Karpas-422 (cell line): ENCODE measurements at regions not wholly inside any gene's neighbourhood (a gene's known extent, or its start where the extent isn't known, plus 50 kb on each side); places are given as distances from the start of the nearest gene placed in this dataset.
"Not testable (repeated sequence)": the region's sequence is repeated elsewhere in the genome, so short reads cannot be mapped to it uniquely, and the experiment has no call there.

ENCODE experiments used
- DNase-seq: peaks from one replicate; pipeline ENCODE4 v3.0.0-alpha.2; 2015
- H2AFZ ChIP-seq: fragments of 200-600 bp; sonication (generic); 2 replicates; pipeline ENCODE4 v1.6.1; 2014; ENCODE audit warnings: antibody characterized with exemption, low read length, mixed read lengths
- H3K27ac ChIP-seq: fragments of 200-600 bp; sonication (generic); 2 replicates; pipeline ENCODE4 v1.5.1; 2014; ENCODE audit warnings: mild to moderate bottlenecking, low read length, moderate library complexity
- H3K27me3 ChIP-seq: fragments of 200-600 bp; sonication (generic); 2 replicates; pipeline ENCODE4 v1.6.1; 2014; ENCODE audit warnings: low read length, mixed read lengths
- H3K36me3 ChIP-seq: fragments of 200-600 bp; sonication (generic); 2 replicates; pipeline ENCODE4 v1.6.1; 2014; ENCODE audit warnings: low read length, mixed read lengths; ENCODE audit not compliant: insufficient read depth
- H3K4me1 ChIP-seq: fragments of 200-600 bp; sonication (generic); 2 replicates; pipeline ENCODE4 v1.6.1; 2014; ENCODE audit warnings: mild to moderate bottlenecking, low read length, mixed read lengths
- H3K4me2 ChIP-seq: fragments of 200-600 bp; sonication (generic); 2 replicates; pipeline ENCODE4 v1.6.1; 2014; ENCODE audit warnings: low read length, low read depth, mild to moderate bottlenecking; ENCODE audit not compliant: poor library complexity, severe bottlenecking
- H3K4me3 ChIP-seq: fragments of 200-600 bp; sonication (generic); 2 replicates; pipeline ENCODE4 v1.5.1; 2014; ENCODE audit warnings: mild to moderate bottlenecking, antibody characterized with exemption, low read length, mixed read lengths
- H3K79me2 ChIP-seq: fragments of 200-600 bp; sonication (generic); 2 replicates; pipeline ENCODE4 v1.6.1; 2014; ENCODE audit warnings: mild to moderate bottlenecking, low read length, mixed read lengths
- H3K9ac ChIP-seq: fragments of 200-600 bp; sonication (generic); 2 replicates; pipeline ENCODE4 v1.6.0; 2014; ENCODE audit warnings: low read length
- H3K9me2 ChIP-seq: fragments of 200-600 bp; sonication (generic), shearing (Covaris generic); replicated peaks from 2 replicates; pipeline ENCODE4 v1.6.0; 2014; ENCODE audit warnings: mild to moderate bottlenecking, low read length, moderate library complexity; ENCODE audit not compliant: insufficient read depth
- H3K9me3 ChIP-seq: fragments of 300-700, 200-600 bp; sonication (generic); 2 replicates; pipeline ENCODE4 v1.6.1; 2014; ENCODE audit warnings: low read length, mixed read lengths
- H4K20me1 ChIP-seq: fragments of 200-600 bp; sonication (generic); 2 replicates; pipeline ENCODE4 v1.6.1; 2014; ENCODE audit warnings: mild to moderate bottlenecking, antibody characterized with exemption, low read length, low read depth; ENCODE audit not compliant: insufficient read depth

DNA sequence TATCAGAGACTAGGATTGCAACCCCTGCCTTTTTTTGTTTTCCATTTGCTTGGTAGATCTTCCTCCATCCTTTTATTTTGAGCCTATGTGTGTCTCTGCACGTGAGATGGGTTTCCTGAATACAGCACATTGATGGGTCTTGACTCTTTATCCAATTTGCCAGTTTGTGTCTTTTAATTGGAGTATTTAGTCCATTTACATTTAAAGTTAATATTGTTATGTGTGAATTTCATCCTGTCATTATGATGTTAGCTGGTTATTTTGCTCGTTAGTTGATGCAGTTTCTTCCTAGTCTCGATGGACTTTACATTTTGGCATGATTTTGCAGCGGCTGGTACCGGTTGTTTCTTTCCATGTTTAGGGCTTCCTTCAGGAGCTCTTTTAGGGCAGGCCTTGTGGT, 99.2 kb upstream of the CNTNAP2 start:
- not testable (repeated sequence) for H3K4me1 ChIP-seq, H3K9me2 ChIP-seq, H3K4me2 ChIP-seq, H3K36me3 ChIP-seq, H3K79me2 ChIP-seq, H4K20me1 ChIP-seq, DNase-seq, H3K4me3 ChIP-seq, H3K27ac ChIP-seq, H3K27me3 ChIP-seq, H2AFZ ChIP-seq, H3K9ac ChIP-seq, H3K9me3 ChIP-seq

DNA sequence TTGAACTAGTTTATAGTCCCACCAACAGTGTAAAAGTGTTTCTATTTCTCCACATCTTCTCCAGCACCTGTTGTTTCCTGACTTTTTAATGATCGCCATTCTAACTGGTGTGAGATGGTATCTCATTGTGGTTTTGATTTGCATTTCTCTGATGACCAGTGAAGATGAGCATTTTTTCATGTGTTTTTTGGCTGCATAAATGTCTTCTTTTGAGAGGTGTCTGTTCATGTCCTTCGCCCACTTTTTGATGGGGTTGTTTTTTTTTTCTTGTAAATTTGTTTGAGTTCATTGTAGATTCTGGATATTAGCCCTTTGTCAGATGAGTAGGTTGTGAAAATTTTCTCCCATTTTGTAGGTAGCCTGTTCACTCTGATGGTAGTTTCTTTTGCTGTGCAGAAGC, 102.4 kb upstream of the CNTNAP2 start:
- H3K4me3 ChIP-seq, H2AFZ ChIP-seq, H3K27ac ChIP-seq, H4K20me1 ChIP-seq, H3K4me1 ChIP-seq, H3K9ac ChIP-seq, H3K36me3 ChIP-seq, H3K4me2 ChIP-seq, H3K9me2 ChIP-seq, H3K9me3 ChIP-seq, H3K27me3 ChIP-seq, DNase-seq, H3K79me2 ChIP-seq: not testable (repeated sequence)

- no peak overlapping the region for H3K9ac ChIP-seq
- no peaks in the 10 kb centered on the region for H3K9me2 ChIP-seq
- H3K4me1 ChIP-seq, result no peaks in the 10 kb centered on the region
- H3K79me2 ChIP-seq, result no peaks in the 10 kb centered on the region
- H3K27ac ChIP-seq, result no peak overlapping the region
- H3K4me3 ChIP-seq, result no peak overlapping the region
- no peak overlapping the region for H3K4me2 ChIP-seq
- no peaks in the 10 kb centered on the region for H3K36me3 ChIP-seq
- H4K20me1 ChIP-seq, result no peaks in the 10 kb centered on the region
- H2AFZ ChIP-seq, result no peak overlapping the region
- peaks cover 14% of the 10 kb centered on the region for H3K9me3 ChIP-seq
- no peak for DNase-seq
- H3K27me3 ChIP-seq, result no peaks in the 10 kb centered on the region
Observed at GRCh38 chr7:146008293-146008692, 108.3 kb upstream of the CNTNAP2 start.

GRCh38 chr7:146004805-146005204, 111.8 kb upstream of the CNTNAP2 start:
- Histone ChIP-seq H3K4me3 (no peak overlapping the region), H3K9ac (no peak overlapping the region), H3K27me3 (no peaks in the 10 kb centered on the region), H3K9me2 (no peaks in the 10 kb centered on the region), H3K4me2 (no peak overlapping the region), H3K4me1 (no peaks in the 10 kb centered on the region), H3K9me3 (peaks cover 13% of the 10 kb centered on the region), H4K20me1 (no peaks in the 10 kb centered on the region), H3K27ac (no peak overlapping the region), H2AFZ (no peak overlapping the region), H3K36me3 (no peaks in the 10 kb centered on the region), H3K79me2 (no peaks in the 10 kb centered on the region)
- no peak for DNase-seq

- no peak for DNase-seq
- no peak overlapping the region for H3K4me3 ChIP-seq
- H3K9ac ChIP-seq, result no peak overlapping the region
- H3K36me3 ChIP-seq, result no peaks in the 10 kb centered on the region
- no peaks in the 10 kb centered on the region for H3K4me1 ChIP-seq
- H3K27me3 ChIP-seq, result no peaks in the 10 kb centered on the region
- H3K79me2 ChIP-seq, result no peaks in the 10 kb centered on the region
- H4K20me1 ChIP-seq, result no peaks in the 10 kb centered on the region
- no peak overlapping the region for H3K27ac ChIP-seq
- H2AFZ ChIP-seq, result no peak overlapping the region
- H3K9me2 ChIP-seq, result no peaks in the 10 kb centered on the region
- H3K4me2 ChIP-seq, result no peak overlapping the region
- peaks cover 15% of the 10 kb centered on the region for H3K9me3 ChIP-seq
Observed at GRCh38 chr7:146002431-146003078, 114.0 kb upstream of the CNTNAP2 start.

- no peak overlapping the region for H2AFZ ChIP-seq
- no peak overlapping the region for H3K9ac ChIP-seq
- H3K9me2 ChIP-seq, result no peaks in the 10 kb centered on the region
- H3K27ac ChIP-seq, result no peak overlapping the region
- H3K9me3 ChIP-seq, result peaks cover 15% of the 10 kb centered on the region
- H3K4me2 ChIP-seq, result no peak overlapping the region
- no peak overlapping the region for H3K4me3 ChIP-seq
- no peaks in the 10 kb centered on the region for H3K27me3 ChIP-seq
- no peak for DNase-seq
- H4K20me1 ChIP-seq, result no peaks in the 10 kb centered on the region
- no peaks in the 10 kb centered on the region for H3K79me2 ChIP-seq
- H3K36me3 ChIP-seq, result no peaks in the 10 kb centered on the region
- no peaks in the 10 kb centered on the region for H3K4me1 ChIP-seq
Observed at GRCh38 chr7:146002008-146002407, 114.6 kb upstream of the CNTNAP2 start.

GRCh38 chr7:146000882-146001281, 115.7 kb upstream of the CNTNAP2 start:
- Histone ChIP-seq H3K9me2 (no peaks in the 10 kb centered on the region), H3K27me3 (no peaks in the 10 kb centered on the region), H3K4me3 (no peak overlapping the region), H3K9ac (no peak overlapping the region), H4K20me1 (no peaks in the 10 kb centered on the region), H3K4me2 (no peak overlapping the region), H2AFZ (no peak overlapping the region), H3K27ac (no peak overlapping the region), H3K4me1 (no peaks in the 10 kb centered on the region), H3K79me2 (no peaks in the 10 kb centered on the region), H3K9me3 (peaks cover 15% of the 10 kb centered on the region), H3K36me3 (no peaks in the 10 kb centered on the region)
- DNase-seq, result no peak

- Histone ChIP-seq H3K9me3 (peaks cover 22% of the 10 kb centered on the region), H3K79me2 (no peaks in the 10 kb centered on the region), H3K4me1 (no peaks in the 10 kb centered on the region), H2AFZ (no peak overlapping the region), H3K9me2 (no peaks in the 10 kb centered on the region), H3K4me3 (no peak overlapping the region), H3K27ac (no peak overlapping the region), H3K9ac (no peak overlapping the region), H3K4me2 (no peak overlapping the region), H3K36me3 (no peaks in the 10 kb centered on the region), H4K20me1 (no peaks in the 10 kb centered on the region), H3K27me3 (no peaks in the 10 kb centered on the region)
- DNase-seq, result no peak
Observed at GRCh38 chr7:145989469-145989868, 127.1 kb upstream of the CNTNAP2 start.
